Activated naive CD8-positive, alpha-beta T cell treated with anti-CD3 and anti-CD28 coated beads, Interleukin-2, amount 10 ng/mL, durations not matched to agents 7 days and 5 days (primary cell): ENCODE measurements at regions not wholly inside any gene's neighbourhood (a gene's known extent, or its start where the extent isn't known, plus 50 kb on each side); places are given as distances from the start of the nearest gene placed in this dataset.
"Not testable (repeated sequence)": the region's sequence is repeated elsewhere in the genome, so short reads cannot be mapped to it uniquely, and the experiment has no call there.

Experiments used
- ATAC-seq: fragments of 150-1000 bp; cut with Tn5 transposase; one replicate; pipeline ENCODE4 v1.10.0; 2021; ENCODE audit warnings: low read depth, moderate library complexity
- POLR2A ChIA-PET: fragments of 350-600 bp; sonication (Branson Sonifier 250); formaldehyde crosslinking; loops from one replicate; lab custom pipeline; 2021; ENCODE audit warnings: antibody characterized with exemption; lab: Charles Lee
- DNase-seq: peaks from one replicate; pipeline ENCODE4 v3.0.0; 2021
- H3K27ac Mint-ChIP-seq: one replicate; pipeline ENCODE4 v1.8.0; 2022; ENCODE audit warnings: mild to moderate bottlenecking, mixed read lengths
- H3K27me3 Mint-ChIP-seq: one replicate; pipeline ENCODE4 v1.8.0; 2022; ENCODE audit warnings: mild to moderate bottlenecking, moderate library complexity, mixed read lengths
- H3K36me3 Mint-ChIP-seq: one replicate; pipeline ENCODE4 v1.8.0; 2021; ENCODE audit warnings: mild to moderate bottlenecking, mixed read lengths
- H3K4me1 Mint-ChIP-seq: one replicate; pipeline ENCODE4 v1.8.0; 2021; ENCODE audit warnings: mixed read lengths
- H3K4me3 Mint-ChIP-seq: one replicate; pipeline ENCODE4 v1.8.0; 2022; ENCODE audit warnings: mild to moderate bottlenecking, moderate library complexity, mixed read lengths
- H3K9me3 Mint-ChIP-seq: one replicate; pipeline ENCODE4 v1.8.0; 2021; ENCODE audit warnings: mixed read lengths

DNA sequence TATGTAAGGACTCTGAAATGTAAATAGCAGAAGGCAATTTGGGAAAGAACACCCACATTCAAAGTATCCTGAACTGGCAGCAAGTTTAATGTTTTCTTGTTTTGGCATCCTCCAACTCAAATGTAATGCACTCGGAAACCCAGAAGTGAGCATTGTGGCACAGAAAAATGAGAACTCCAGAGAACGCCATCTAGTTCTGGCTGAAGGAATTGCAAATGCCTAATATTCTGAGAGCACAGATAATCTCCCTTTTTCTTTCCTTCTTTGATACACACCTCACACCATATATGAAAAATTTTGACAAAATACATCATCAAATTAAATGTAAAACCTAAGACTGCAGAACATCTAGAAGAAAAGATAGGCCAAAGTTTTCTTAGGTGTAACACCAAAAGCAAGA, 52.1 kb downstream of the PWWP3B start:
- POLR2A ChIA-PET: no interaction called here
- no peak for ATAC-seq
- H3K9me3 Mint-ChIP-seq: no peaks in the 10 kb centered on the region

DNA sequence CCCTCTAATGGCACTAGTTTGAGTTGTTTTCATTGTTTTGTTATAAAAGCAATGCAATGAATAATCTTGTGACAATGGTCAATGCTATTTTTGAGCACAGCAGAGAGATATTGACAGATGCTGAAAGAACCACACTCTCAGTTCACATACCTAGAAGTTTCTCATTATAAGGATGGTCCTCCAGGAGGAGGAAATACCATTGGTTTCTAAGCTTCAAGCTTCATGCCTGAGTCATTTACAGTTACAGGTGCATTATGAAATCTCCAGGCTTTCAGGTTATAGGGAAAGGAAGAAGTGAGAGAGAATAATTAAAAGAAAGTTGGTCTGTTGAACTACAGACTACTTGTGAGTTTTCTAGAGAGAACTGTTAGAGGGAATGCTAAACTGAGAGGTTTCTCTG, 75.3 kb downstream of the PWWP3B start:
- POLR2A ChIA-PET: no interaction called here
- H3K36me3 Mint-ChIP-seq: no peaks in the 10 kb centered on the region
- no peak for ATAC-seq

More for the DNA sequence above, 52.1 kb downstream of the PWWP3B start:
- DNase-seq: no peak
- H3K27me3 Mint-ChIP-seq: no peaks in the 10 kb centered on the region
- H3K4me1 Mint-ChIP-seq: no peaks in the 10 kb centered on the region
- no peak overlapping the region for H3K27ac Mint-ChIP-seq
- no peak overlapping the region for H3K4me3 Mint-ChIP-seq
- H3K36me3 Mint-ChIP-seq: no peaks in the 10 kb centered on the region

DNA sequence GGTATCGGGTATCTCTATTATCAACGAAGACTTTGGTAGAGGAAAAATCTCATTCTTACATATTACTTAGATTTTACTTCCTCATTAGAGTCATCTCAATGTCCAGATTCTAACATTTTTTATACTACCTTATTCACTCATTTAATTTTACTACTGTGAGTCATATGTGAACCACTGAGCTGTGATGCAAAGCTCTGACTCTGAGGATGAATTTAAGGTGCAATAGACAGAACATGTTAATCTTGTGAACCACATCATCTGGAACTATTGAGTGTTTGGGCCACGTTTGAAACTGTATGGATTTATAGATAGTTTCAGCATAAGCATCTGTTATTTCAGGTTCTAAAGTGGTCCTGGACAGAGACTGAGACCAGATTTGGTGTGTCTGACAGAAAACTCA, 78.4 kb downstream of the PWWP3B start:
- Mint-ChIP-seq H3K27ac (no peak overlapping the region), H3K9me3 (no peaks in the 10 kb centered on the region), H3K27me3 (no peaks in the 10 kb centered on the region), H3K4me1 (no peaks in the 10 kb centered on the region), H3K4me3 (no peak overlapping the region), H3K36me3 (no peaks in the 10 kb centered on the region)
- ATAC-seq (no peak), DNase-seq (no peak)
- POLR2A ChIA-PET: no interaction called here

More for the DNA sequence above, 75.3 kb downstream of the PWWP3B start:
- DNase-seq: no peak
- H3K9me3 Mint-ChIP-seq: no peaks in the 10 kb centered on the region
- H3K4me3 Mint-ChIP-seq: no peak overlapping the region
- no peaks in the 10 kb centered on the region for H3K4me1 Mint-ChIP-seq
- no peaks in the 10 kb centered on the region for H3K27me3 Mint-ChIP-seq
- H3K27ac Mint-ChIP-seq: no peak overlapping the region

DNA sequence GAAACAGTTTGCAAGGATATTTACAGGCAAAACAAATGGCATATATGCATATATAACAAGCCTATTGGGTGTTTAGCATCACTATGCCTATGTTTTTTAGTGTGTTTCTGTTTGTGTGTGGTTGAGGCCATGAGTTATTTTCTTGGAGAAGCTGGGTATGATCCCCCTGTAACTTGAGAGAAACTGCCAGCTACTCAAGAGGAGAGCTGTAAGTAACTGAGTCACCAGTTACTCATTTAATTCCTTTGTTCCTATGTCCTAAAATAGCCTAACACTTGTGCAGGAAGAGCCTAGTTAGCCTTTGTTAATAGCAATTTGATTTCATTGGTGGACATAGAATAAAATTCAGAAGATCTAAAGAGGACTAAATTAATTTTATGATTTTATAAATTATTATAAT, 79.1 kb downstream of the PWWP3B start:
- no peak overlapping the region for H3K27ac Mint-ChIP-seq
- DNase-seq (no peak), ATAC-seq (no peak)
- no peaks in the 10 kb centered on the region for H3K27me3 Mint-ChIP-seq
- no peaks in the 10 kb centered on the region for H3K9me3 Mint-ChIP-seq
- no peak overlapping the region for H3K4me3 Mint-ChIP-seq
- POLR2A ChIA-PET: no interaction called here
- no peaks in the 10 kb centered on the region for H3K36me3 Mint-ChIP-seq
- no peaks in the 10 kb centered on the region for H3K4me1 Mint-ChIP-seq

DNA sequence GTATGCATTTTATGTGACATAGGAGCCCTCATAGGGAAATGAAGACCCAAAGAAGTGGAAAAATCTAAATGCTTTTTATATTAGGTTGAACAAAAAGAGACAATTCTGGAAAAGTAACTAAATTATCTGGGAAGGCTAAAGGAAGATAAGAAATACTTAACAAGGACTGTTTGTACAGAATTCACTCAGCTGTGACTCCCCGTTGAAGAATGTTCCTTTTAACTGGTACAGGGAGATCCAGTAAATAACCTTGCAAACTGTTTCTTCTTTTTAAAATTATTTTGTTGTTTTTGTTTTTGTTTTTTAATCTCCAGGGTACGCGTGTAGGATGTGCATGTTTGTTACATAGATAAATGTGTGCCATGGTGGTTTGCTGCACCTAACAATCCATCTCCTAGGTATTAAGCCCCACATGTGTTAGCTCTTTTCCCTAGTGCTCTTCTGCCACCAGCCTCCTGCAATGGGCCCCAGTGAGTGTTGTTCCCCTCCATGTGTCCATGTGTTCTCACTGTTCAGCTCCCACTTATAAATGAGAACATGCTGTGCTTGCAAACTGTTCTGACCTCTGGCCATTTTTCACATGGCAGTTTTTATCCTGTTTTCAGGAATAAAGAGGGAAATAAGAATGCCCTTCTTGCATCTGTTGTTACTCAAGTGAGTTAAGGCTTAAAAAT, 81.7 kb downstream of the PWWP3B start:
- POLR2A ChIA-PET: no interaction called here
- no peaks in the 10 kb centered on the region for H3K36me3 Mint-ChIP-seq
- no peak overlapping the region for H3K27ac Mint-ChIP-seq
- H3K9me3 Mint-ChIP-seq: no peaks in the 10 kb centered on the region
- H3K4me1 Mint-ChIP-seq: no peaks in the 10 kb centered on the region
- no peak overlapping the region for H3K4me3 Mint-ChIP-seq
- no peaks in the 10 kb centered on the region for H3K27me3 Mint-ChIP-seq
- DNase-seq (no peak), ATAC-seq (no peak)

DNA sequence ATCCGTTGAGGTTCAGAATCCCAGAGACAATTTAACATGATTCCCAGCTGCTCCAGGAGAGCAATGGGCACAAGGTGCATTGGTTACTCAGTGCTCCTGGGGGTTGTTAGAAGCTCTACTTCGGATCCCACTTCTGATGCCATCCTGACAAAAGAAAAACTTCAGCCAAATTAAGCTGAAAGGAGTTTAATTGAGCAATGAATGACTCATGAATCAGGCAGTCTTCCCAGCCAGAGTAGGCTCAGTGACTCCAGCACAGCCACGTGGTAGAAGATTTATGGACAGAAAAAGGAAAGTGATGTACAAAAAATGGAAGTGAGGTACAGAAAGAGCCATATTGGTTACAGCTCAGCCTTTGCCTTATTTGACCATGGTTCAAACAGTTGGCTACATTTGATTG, 95.7 kb downstream of the PWWP3B start:
- Mint-ChIP-seq H3K9me3 (no peaks in the 10 kb centered on the region), H3K27me3 (no peaks in the 10 kb centered on the region), H3K4me3 (no peak overlapping the region), H3K27ac (no peak overlapping the region), H3K4me1 (no peaks in the 10 kb centered on the region), H3K36me3 (no peaks in the 10 kb centered on the region)
- POLR2A ChIA-PET: no interaction called here
- ATAC-seq (no peak), DNase-seq (no peak)

DNA sequence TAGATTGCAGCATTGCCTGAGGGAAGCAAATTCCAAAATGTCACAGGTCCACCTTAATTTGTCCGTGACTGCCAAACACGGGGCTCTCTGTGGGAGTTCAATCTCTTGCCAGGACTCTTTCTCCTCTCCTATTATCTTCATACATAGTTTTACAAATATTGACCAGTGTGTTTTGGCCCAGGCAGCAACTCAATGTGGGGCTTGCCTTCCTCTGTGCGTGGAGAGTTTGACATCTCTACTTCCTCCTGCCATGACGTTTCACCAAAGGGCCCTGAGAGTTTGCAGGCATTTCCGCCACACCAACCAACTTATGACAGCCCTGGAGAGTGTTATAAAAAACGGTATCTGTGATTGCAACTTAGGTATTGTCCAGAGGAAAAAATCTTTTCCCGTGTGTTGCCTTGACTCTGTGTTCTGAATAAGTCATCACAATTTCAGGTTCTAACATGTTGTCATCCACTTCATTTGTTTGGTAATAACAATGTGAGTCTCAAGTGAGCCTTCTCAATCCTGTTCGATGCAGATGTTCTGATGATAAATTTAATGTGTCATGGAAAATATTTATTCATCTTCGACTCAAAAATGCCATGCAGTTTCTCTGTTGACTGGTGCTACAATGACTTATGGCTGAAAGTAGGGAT, 106.0 kb downstream of the PWWP3B start:
- H3K4me3 Mint-ChIP-seq, ATAC-seq, H3K36me3 Mint-ChIP-seq, DNase-seq, POLR2A ChIA-PET, H3K4me1 Mint-ChIP-seq, H3K9me3 Mint-ChIP-seq, H3K27me3 Mint-ChIP-seq, H3K27ac Mint-ChIP-seq: not testable (repeated sequence)

DNA sequence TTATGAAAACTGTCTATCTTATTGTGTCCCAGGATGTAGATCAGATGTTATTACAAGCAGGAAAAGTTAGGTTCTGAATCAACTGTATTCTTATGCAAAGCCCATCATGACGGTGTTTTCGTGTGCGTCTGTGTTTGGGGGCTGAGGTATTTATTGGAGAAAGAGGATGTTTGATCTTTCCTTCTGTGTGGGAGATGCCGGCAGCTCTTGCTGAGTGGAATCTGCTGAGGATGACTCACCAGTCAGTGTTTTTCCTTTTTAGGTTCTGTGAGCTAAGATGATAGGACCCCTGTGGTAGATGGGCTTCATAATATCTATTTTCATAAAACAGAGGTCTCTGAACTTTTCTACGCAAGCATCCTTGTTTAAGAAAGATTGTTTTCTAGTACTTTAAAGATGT, 107.1 kb downstream of the PWWP3B start:
- POLR2A ChIA-PET, H3K9me3 Mint-ChIP-seq, H3K27ac Mint-ChIP-seq, H3K4me3 Mint-ChIP-seq, H3K27me3 Mint-ChIP-seq, H3K4me1 Mint-ChIP-seq, H3K36me3 Mint-ChIP-seq, DNase-seq, ATAC-seq: not testable (repeated sequence)

DNA sequence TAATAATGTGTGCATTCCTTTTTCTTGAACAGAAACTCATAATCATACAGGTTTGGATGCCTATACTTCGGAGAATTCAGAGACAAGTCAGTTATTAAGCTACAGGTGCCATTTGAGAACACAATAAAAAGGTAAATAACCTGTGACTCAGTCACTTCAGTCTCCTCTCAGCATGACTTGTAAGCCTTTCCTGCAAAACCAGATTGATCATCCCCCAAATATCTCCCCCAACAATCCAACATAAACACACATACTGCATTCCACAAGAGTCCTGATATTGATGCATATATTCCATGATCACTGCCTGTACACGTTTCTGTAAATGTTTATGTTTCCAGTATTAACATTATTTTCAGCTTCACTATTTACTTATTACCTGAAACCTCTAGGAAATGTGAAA, 110.8 kb downstream of the PWWP3B start:
- Mint-ChIP-seq H3K4me3 (no peak overlapping the region), H3K27me3 (no peaks in the 10 kb centered on the region), H3K4me1 (no peaks in the 10 kb centered on the region), H3K27ac (no peak overlapping the region), H3K36me3 (no peaks in the 10 kb centered on the region), H3K9me3 (no peaks in the 10 kb centered on the region)
- ATAC-seq: no peak
- DNase-seq: no peak
- POLR2A ChIA-PET: no interaction called here

DNA sequence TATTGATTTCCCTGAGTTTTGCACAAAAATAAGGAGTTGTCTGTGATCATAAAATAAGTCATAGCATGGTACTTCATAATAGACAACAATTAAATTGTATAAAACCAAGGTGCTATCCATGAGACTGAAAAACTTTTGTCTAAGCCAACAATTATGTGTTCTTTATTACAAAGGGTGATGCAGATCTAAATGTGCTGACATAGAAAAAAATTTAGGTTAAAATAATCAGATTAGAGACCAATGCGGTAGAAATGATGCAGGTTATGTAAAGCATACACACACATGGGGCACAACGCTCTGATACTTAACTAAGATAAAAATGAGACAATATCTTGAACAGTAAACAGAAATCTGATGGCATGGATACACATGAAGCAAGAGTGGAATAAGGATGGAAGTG, 113.3 kb downstream of the PWWP3B start:
- Mint-ChIP-seq H3K4me3 (no peak overlapping the region), H3K27me3 (no peaks in the 10 kb centered on the region), H3K4me1 (no peaks in the 10 kb centered on the region), H3K9me3 (no peaks in the 10 kb centered on the region), H3K27ac (no peak overlapping the region), H3K36me3 (no peaks in the 10 kb centered on the region)
- POLR2A ChIA-PET: no interaction called here
- DNase-seq (no peak), ATAC-seq (no peak)

DNA sequence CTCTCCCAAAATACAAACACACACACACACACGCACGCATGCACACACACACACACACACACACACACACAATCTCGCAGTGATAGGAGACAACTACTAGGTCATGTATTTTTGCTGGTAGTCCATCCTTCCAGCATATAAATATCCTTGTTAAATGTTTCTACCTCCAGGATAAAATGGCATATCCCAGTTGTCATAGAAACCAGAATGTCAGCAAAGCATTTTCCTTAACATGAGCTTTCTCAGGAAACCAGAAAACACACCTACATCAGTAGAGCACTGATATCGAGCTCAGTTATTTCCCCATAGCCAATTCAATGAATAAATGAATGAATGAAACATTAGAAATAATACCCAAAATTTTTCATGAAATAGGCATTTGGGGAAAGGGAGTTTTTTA, 115.7 kb downstream of the PWWP3B start:
- H3K9me3 Mint-ChIP-seq: no peaks in the 10 kb centered on the region
- H3K36me3 Mint-ChIP-seq: no peaks in the 10 kb centered on the region
- POLR2A ChIA-PET: no interaction called here
- H3K27me3 Mint-ChIP-seq: no peaks in the 10 kb centered on the region
- no peaks in the 10 kb centered on the region for H3K4me1 Mint-ChIP-seq
- H3K27ac Mint-ChIP-seq: no peak overlapping the region
- ATAC-seq (no peak), DNase-seq (no peak)
- H3K4me3 Mint-ChIP-seq: no peak overlapping the region

DNA sequence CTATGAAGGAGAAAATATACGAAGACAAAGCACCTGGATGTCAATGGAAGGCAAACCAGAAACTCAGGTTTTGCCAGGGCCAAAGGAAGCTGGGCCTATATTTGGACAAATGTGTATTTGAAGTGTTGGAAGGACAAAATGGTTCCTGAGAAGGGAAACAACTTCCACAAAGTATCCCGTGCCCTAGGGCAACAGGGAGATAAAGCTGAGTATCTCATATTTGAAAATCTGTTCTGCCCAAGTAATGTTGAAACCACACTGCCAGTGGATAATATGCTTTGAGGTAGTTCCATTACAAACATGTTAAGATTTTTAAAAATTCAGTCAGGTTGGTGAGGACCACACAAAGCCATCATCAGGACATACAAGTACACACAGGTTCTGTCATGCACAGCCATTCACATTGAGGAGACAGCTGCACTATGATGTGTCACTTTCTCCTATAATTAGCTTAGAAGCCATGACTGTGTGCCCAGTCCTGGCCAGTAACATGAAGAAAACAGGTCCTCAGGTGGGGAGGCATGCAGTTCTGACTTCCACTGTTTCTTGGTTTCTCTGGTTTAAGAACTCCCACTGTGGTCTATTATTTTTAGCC, 116.4 kb downstream of the PWWP3B start:
- H3K4me3 Mint-ChIP-seq: no peak overlapping the region
- no peaks in the 10 kb centered on the region for H3K27me3 Mint-ChIP-seq
- DNase-seq (no peak), ATAC-seq (no peak)
- no peak overlapping the region for H3K27ac Mint-ChIP-seq
- no peaks in the 10 kb centered on the region for H3K4me1 Mint-ChIP-seq
- POLR2A ChIA-PET: no interaction called here
- no peaks in the 10 kb centered on the region for H3K36me3 Mint-ChIP-seq
- H3K9me3 Mint-ChIP-seq: no peaks in the 10 kb centered on the region

DNA sequence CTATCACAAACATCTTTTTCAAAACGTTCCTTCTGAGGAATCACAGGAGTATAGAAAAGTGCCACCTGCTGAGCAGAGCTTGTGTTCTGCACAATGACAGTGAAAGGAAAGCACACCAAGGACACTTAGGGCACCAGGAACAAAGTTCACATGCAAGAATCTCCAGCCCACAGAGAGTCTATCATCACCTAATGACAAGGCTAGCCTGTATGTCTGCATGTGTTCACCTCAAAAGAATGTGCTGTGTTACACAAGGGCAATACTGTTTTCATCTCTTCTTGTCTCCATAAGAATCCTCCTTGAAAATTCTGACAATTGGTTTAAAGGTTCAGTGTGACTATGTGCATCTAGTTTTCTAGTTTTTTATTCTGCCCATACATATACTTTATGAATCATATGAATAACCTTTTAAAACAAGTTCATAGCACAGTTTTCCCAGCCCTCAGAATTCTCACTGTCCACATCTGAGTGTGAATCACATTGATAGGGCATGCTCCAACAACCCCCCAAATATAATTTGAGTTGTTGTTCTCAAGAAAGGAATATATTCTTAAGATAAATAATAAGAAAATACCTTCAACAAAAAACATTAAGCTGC, 118.0 kb downstream of the PWWP3B start:
- Mint-ChIP-seq H3K4me1 (no peaks in the 10 kb centered on the region), H3K27ac (no peak overlapping the region), H3K36me3 (no peaks in the 10 kb centered on the region), H3K4me3 (no peak overlapping the region), H3K9me3 (no peaks in the 10 kb centered on the region), H3K27me3 (no peaks in the 10 kb centered on the region)
- POLR2A ChIA-PET: no interaction called here
- DNase-seq (no peak), ATAC-seq (no peak)

DNA sequence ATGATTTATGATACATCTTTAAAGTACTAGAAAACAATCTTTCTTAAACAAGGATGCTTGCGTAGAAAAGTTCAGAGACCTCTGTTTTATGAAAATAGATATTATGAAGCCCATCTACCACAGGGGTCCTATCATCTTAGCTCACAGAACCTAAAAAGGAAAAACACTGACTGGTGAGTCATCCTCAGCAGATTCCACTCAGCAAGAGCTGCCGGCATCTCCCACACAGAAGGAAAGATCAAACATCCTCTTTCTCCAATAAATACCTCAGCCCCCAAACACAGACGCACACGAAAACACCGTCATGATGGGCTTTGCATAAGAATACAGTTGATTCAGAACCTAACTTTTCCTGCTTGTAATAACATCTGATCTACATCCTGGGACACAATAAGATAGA, 122.7 kb downstream of the PWWP3B start:
- H3K4me1 Mint-ChIP-seq, H3K27ac Mint-ChIP-seq, H3K9me3 Mint-ChIP-seq, DNase-seq, ATAC-seq, H3K4me3 Mint-ChIP-seq, POLR2A ChIA-PET, H3K27me3 Mint-ChIP-seq, H3K36me3 Mint-ChIP-seq: not testable (repeated sequence)
